ENCODE measurements at regions not wholly inside any gene's neighbourhood (a gene's known extent, or its start where the extent isn't known, plus 50 kb on each side); places are given as distances from the start of the nearest gene placed in this dataset.
"Not testable (repeated sequence)": the region's sequence is repeated elsewhere in the genome, so short reads cannot be mapped to it uniquely, and the experiment has no call there.

DNA sequence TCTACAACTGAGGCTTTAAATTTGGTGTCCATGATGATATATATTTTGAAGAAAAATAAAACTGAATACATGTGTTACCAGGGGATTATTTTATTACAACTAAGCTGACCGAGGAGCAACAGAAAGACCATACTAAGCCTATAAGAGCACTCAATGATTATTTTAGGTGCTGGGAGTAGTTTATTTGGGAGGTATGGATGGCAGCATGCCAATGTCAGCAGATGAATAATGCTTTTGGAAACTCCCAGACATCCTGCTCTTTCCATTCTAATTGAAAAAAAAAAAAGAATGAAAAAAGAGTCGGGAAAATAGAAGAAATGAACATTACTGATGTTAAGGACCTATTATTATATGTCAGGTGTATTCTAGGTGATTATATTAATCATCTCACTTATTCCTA is 441.2 kb downstream of the BTG1 start:
- TF ChIP-seq CTCF (IDR thresholded peaks at IDR 0.05; ENCODE audit: insufficient read depth, low read length, severe bottlenecking): no peak
- Histone ChIP-seq H3K4me3 (ENCODE audit: low read depth, low read length) (no peak overlapping the region), H3K36me3 (ENCODE audit: control insufficient read depth, insufficient read depth, low read length) (no peaks in the 10 kb centered on the region), H3K27me3 (ENCODE audit: control insufficient read depth, insufficient read depth, low read length) (no peaks in the 10 kb centered on the region)
- peak; percentile 83 for DNase-seq (ENCODE audit: low read depth)
- FAIRE-seq: no peak

DNA sequence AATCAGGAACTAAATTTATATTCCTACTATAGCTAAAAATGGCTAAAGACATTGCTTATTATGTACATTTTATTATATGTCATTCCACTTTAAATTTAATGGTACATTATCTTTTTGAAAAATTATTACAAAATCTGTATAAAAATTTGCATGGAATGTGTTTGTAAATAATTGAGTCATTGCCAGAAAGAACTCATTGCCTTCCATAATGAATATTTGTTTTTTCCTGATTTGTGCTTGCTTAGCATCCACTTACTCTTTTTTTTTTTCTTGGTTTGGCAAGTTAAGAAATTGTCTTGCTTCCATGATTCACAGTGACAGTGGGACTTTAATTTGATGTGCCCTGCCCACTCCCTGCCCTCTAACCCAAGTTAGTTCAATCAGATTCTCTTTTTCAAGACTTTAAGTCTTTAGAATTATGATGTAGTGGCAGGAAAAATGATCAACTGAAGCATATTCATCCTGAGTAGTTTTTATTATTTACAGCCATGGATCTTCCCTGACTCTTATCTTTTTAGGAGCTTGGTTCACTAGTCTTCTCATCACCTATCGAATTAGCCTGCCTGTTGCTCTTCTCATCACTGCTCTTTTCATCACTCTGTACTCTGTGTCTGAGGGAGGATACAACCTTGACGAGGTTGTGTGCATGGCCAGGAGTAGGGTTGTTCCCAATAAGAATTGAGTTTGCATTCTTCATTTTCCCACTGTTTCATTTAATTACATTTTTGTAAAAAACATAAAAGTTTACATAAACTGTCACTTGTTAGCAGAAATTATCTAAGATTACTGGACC is 442.0 kb downstream of the BTG1 start:
- no peak for FAIRE-seq
- TF ChIP-seq CTCF (IDR thresholded peaks at IDR 0.05; ENCODE audit: insufficient read depth, low read length, severe bottlenecking): no peak

DNA sequence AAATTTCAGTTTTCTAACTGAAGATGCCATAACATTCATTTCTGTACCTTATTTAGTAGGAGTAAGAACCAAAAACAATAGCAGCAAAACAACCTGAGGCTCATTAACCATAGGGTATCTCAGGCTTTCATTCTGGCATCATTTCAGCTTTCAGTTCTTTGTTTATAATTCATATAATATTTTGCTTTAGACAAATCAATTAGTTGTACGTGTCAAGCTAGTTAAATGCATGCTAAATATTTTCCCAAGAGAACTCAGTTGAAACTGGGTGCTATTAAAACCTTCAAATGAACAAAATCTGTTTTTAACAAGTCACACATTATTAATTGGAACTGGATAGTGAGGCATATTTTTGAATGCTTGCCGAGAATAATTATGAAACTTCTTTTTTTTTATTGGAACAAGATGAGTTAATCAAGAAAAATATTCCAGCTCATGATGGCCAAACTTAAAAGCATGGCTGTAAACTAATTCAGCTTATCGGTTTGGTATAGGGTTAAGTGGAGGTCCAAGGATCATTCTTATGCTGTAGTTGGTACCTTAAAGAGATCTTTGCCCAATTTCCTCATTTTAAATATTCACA is 442.7 kb downstream of the BTG1 start:
- H3K27me3 ChIP-seq (ENCODE audit: control insufficient read depth, insufficient read depth, low read length): no peaks in the 10 kb centered on the region
- FAIRE-seq (no peak), DNase-seq (ENCODE audit: low read depth) (no peak)
- TF ChIP-seq CTCF (IDR thresholded peaks at IDR 0.05; ENCODE audit: insufficient read depth, low read length, severe bottlenecking): no peak
- no peaks in the 10 kb centered on the region for H3K36me3 ChIP-seq (ENCODE audit: control insufficient read depth, insufficient read depth, low read length)
- H3K4me3 ChIP-seq (ENCODE audit: low read depth, low read length): no peak overlapping the region

More for the DNA sequence above, 442.0 kb downstream of the BTG1 start:
- Histone ChIP-seq H3K36me3 (ENCODE audit: control insufficient read depth, insufficient read depth, low read length) (no peaks in the 10 kb centered on the region), H3K27me3 (ENCODE audit: control insufficient read depth, insufficient read depth, low read length) (no peaks in the 10 kb centered on the region), H3K4me3 (ENCODE audit: low read depth, low read length) (no peak overlapping the region)
- no peak for DNase-seq (ENCODE audit: low read depth)

- Histone ChIP-seq H3K4me3 (ENCODE audit: low read depth, low read length) (no peak overlapping the region), H3K36me3 (ENCODE audit: control insufficient read depth, insufficient read depth, low read length) (no peaks in the 10 kb centered on the region), H3K27me3 (ENCODE audit: control insufficient read depth, insufficient read depth, low read length) (no peaks in the 10 kb centered on the region)
- no peak for DNase-seq (ENCODE audit: low read depth)
- no peak for FAIRE-seq
- TF ChIP-seq CTCF (IDR thresholded peaks at IDR 0.05; ENCODE audit: insufficient read depth, low read length, severe bottlenecking): no peak
These were observed 449.7 kb downstream of the BTG1 start for GRCh38 chr12:91695964-91696363.

DNA sequence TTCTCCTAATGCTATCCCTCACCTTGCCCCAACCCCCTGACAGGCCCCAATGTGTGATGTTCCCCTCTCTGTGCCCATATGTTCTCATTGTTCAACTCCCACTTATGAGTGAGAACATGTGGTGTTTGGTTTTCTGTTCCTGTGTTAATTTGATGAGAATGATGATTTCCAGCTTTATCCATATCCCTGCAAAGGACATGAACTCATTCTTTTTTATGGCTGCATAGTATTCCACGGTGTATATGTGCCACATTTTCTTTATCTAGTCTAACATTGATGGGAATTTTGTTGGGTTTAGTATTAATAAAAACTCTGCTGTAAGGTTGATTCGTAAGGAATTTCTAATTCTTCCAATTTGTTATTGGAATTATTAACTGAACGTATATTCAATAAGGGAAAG is 450.2 kb downstream of the BTG1 start:
- H3K27me3 ChIP-seq (ENCODE audit: control insufficient read depth, insufficient read depth, low read length); DNase-seq (ENCODE audit: low read depth); H3K4me3 ChIP-seq (ENCODE audit: low read depth, low read length); H3K36me3 ChIP-seq (ENCODE audit: control insufficient read depth, insufficient read depth, low read length); FAIRE-seq: not testable (repeated sequence)

DNA sequence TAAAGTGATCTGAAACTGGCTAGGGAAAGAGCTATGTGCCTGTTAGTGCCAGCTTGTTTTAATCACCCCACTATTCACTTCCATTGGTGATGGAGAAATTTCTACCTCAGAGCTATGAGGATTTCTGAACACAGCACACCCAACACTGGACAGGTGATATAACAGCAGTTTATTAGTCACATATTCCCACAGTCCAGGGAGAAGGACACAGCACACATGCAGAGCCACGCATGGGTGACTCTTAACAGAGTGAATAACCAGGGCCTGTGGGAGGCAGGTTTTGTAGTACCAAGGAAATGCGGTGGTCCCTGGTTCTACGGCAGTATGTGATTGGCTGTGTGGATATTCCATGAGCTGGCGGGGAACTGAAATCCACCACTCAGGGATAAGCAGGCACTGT is 455.1 kb downstream of the BTG1 start:
- no peak for TF ChIP-seq CTCF (IDR thresholded peaks at IDR 0.05; ENCODE audit: insufficient read depth, low read length, severe bottlenecking)
- DNase-seq (ENCODE audit: low read depth) (no peak), FAIRE-seq (peak; percentile 70)
- H3K36me3 ChIP-seq (ENCODE audit: control insufficient read depth, insufficient read depth, low read length): no peaks in the 10 kb centered on the region
- H3K27me3 ChIP-seq (ENCODE audit: control insufficient read depth, insufficient read depth, low read length): no peaks in the 10 kb centered on the region
- H3K4me3 ChIP-seq (ENCODE audit: low read depth, low read length): no peak overlapping the region

Measured in bronchial epithelial cell (primary cell).